ENCODE measurements at regions not wholly inside any gene's neighbourhood (a gene's known extent, or its start where the extent isn't known, plus 50 kb on each side); places are given as distances from the start of the nearest gene placed in this dataset.

DNA sequence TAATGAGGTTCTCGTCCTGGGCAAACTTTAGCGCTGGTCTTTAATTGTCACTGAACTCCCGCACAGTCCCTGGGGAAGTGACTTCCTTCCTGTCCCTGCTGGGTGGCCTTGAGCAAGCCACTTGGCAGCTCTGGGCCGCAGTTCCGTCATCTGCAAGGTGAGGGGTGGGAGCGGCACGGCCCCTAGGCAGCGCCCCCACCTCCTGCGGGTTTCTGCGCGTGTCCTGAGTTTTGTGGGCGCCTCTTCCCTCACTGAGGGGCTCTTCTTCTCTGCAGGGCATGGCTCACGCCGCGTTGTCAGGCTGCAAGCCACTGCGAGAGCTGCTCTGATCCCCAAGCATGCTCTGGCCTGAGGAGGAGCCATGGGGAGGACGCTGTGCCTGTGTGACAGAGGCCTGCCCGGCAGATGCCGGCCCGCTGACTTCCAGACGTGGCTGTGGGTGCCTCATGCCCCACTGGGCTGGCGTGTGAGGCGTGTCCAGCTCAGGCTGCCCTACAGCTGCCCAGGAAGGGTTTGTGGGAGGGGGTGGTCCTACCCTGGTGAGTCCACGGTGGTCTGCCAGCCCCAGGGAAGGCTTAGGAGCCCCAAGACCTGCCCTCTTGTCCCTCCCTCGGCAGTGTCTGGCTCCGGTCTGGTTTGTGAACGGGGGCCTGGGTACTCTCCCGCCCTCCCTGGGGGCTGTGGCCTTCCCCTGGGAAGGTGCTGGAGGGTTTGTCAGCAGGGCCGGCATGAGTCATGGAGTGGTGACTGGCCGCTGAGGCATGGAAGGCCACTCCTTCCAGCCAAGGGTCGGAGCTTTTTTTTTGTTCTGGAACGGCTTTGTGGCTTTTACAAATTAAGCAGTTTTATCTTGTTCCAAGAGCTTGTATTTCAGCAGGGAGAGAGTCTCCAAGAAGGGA, 182.0 kb downstream of the SEC14L1 start (continued):
- TF ChIP-seq, protein P1, sequence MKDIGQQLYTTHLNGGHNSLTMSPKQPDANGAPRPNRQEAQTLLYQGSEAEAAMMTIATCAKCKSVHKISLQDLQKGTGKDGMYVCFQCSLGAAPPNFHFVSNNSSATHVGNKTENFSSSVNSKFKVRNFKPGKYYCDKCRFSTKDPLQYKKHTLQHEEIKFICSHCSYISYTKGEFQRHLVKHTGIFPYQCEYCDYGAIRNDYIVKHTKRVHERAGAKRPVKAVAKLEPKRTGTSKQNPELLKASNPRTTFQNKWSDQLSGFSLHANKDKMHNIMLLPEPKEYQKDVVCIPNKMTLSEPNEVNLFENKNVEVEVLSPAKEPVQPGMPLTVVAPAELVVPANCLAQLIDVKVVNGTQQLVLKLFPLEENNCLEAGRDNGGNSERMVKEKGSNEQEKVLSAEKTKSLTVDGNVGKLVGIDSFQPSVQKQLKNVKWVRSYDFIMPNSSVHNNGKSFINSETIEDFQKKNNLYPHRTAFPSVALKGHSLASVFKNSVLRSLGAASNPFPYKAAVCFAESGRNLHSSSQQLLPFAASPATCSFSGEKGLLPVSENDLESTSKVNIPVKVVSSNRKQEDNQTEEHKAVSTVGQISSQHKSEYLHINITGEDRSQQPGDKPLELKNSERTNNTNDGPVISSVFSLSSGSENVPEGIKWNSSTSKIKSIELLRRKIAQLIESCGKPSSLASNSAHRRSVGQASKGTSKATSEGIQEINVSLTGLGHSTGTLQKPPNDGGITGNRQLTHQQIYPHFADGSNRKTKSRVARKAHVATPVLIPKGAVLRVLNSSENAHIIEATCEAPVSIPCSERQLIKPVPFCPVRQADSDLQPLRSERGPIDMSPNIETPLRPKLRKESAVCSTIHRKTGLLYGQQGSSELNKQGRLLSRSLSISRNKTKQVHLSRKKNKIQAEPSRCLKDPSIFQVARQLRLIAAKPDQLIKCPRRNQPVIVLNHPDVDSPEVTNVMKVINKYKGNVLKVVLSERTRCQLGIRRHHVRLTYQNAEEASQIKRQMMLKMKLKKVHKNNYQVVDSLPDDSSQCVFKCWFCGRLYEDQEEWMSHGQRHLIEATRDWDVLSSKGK (CRISPR knock-in tag; IDR thresholded peaks at IDR 0.05), result no peak
- TF ChIP-seq SNIP1 (IDR thresholded peaks at IDR 0.05; ENCODE audit: low read depth), result no peak
- TF ChIP-seq SUPT5H (IDR thresholded peaks at IDR 0.05), result no peak; the same call in 1 of the 2 replicates
- TF ChIP-seq, protein P2, sequence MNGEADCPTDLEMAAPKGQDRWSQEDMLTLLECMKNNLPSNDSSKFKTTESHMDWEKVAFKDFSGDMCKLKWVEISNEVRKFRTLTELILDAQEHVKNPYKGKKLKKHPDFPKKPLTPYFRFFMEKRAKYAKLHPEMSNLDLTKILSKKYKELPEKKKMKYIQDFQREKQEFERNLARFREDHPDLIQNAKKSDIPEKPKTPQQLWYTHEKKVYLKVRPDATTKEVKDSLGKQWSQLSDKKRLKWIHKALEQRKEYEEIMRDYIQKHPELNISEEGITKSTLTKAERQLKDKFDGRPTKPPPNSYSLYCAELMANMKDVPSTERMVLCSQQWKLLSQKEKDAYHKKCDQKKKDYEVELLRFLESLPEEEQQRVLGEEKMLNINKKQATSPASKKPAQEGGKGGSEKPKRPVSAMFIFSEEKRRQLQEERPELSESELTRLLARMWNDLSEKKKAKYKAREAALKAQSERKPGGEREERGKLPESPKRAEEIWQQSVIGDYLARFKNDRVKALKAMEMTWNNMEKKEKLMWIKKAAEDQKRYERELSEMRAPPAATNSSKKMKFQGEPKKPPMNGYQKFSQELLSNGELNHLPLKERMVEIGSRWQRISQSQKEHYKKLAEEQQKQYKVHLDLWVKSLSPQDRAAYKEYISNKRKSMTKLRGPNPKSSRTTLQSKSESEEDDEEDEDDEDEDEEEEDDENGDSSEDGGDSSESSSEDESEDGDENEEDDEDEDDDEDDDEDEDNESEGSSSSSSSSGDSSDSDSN (IDR thresholded peaks at IDR 0.05; ENCODE audit: borderline replicate concordance in 1 of 2, low read depth in 2 of 2, low read length in 2 of 2), result peak; percentile 82 to 88; a peak in 3 of 4 replicates
- TF ChIP-seq, protein P3, sequence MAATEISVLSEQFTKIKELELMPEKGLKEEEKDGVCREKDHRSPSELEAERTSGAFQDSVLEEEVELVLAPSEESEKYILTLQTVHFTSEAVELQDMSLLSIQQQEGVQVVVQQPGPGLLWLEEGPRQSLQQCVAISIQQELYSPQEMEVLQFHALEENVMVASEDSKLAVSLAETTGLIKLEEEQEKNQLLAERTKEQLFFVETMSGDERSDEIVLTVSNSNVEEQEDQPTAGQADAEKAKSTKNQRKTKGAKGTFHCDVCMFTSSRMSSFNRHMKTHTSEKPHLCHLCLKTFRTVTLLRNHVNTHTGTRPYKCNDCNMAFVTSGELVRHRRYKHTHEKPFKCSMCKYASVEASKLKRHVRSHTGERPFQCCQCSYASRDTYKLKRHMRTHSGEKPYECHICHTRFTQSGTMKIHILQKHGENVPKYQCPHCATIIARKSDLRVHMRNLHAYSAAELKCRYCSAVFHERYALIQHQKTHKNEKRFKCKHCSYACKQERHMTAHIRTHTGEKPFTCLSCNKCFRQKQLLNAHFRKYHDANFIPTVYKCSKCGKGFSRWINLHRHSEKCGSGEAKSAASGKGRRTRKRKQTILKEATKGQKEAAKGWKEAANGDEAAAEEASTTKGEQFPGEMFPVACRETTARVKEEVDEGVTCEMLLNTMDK (IDR thresholded peaks at IDR 0.05; ENCODE audit: borderline replicate concordance, insufficient read depth, low read depth, low read length, poor library complexity, severe bottlenecking), result no peak
- no peak for TF ChIP-seq DACH1 (IDR thresholded peaks at IDR 0.05; ENCODE audit: partially characterized antibody)
- TF ChIP-seq, protein P4, sequence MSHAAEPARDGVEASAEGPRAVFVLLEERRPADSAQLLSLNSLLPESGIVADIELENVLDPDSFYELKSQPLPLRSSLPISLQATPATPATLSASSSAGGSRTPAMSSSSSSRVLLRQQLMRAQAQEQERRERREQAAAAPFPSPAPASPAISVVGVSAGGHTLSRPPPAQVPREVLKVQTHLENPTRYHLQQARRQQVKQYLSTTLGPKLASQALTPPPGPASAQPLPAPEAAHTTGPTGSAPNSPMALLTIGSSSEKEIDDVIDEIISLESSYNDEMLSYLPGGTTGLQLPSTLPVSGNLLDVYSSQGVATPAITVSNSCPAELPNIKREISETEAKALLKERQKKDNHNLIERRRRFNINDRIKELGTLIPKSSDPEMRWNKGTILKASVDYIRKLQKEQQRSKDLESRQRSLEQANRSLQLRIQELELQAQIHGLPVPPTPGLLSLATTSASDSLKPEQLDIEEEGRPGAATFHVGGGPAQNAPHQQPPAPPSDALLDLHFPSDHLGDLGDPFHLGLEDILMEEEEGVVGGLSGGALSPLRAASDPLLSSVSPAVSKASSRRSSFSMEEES (CRISPR knock-in tag; IDR thresholded peaks at IDR 0.05), result no peak
